PC-3 (cell line): ENCODE measurements at regions not wholly inside any gene's neighbourhood (a gene's known extent, or its start where the extent isn't known, plus 50 kb on each side); places are given as distances from the start of the nearest gene placed in this dataset.

Experiments used
- CTCF ChIP-seq: fragments of 300-600 bp; sonication (generic); conservative IDR thresholded peaks from 2 replicates; pipeline ENCODE4 v1.5.1; 2017; ENCODE audit warnings: antibody characterized with exemption, low read depth, mild to moderate bottlenecking, low read length
- EZH2 ChIP-seq: fragments of 300-600 bp; sonication (generic); IDR thresholded peaks from one replicate; pipeline ENCODE4 v1.6.1; 2017; ENCODE audit warnings: antibody characterized with exemption, mild to moderate bottlenecking, low read length; ENCODE audit not compliant: unreplicated experiment
- EZH2phosphoT487 ChIP-seq: fragments of 300-600 bp; sonication (generic); IDR thresholded peaks from 2 replicates; pipeline ENCODE4 v1.6.1; 2018; ENCODE audit warnings: mild to moderate bottlenecking, antibody characterized with exemption, low read length, borderline replicate concordance

GRCh38 chr4:175143116-175143515 lies 225.0 kb downstream of the ADAM29 start:
- TF ChIP-seq CTCF (no peak), EZH2phosphoT487 (no peak), EZH2 (no peak)
